Right lobe of liver (tissue), 4 donors: ENCODE measurements at regions not wholly inside any gene's neighbourhood (a gene's known extent, or its start where the extent isn't known, plus 50 kb on each side); places are given as distances from the start of the nearest gene placed in this dataset.

Experiments
- CTCF ChIP-seq, 4 donors: fragments of 200-600 bp in 3 of 4; fragments of 450-650 bp in 1 of 4; IDR thresholded peaks; one replicate each; pipeline versions ENCODE4 v1.5.1 to v1.8.0; 2016 to 2022; ENCODE audit warnings: antibody characterized with exemption in 4 of 4, mild to moderate bottlenecking in 2 of 4
- POLR2A ChIP-seq: fragments of 450-650 bp; IDR thresholded peaks from one replicate; pipeline ENCODE4 v1.6.1; 2017; ENCODE audit warnings: antibody characterized with exemption, mild to moderate bottlenecking
- donor health status: DM: no; HTN: no; CAD: no.
- donor health status: DM: no; HTN: no; CAD: no.
- donor health status: DM: no; HTN: yes; CAD: no.

- peak; percentile 13 to 29 (median 22) for TF ChIP-seq CTCF (IDR thresholded peaks at IDR 0.05)
- TF ChIP-seq POLR2A: no peak
Measured at GRCh38 chr13:72651144-72651543, 76.3 kb downstream of the MZT1 start.
